BE2C (cell line): ENCODE measurements at regions not wholly inside any gene's neighbourhood (a gene's known extent, or its start where the extent isn't known, plus 50 kb on each side); places are given as distances from the start of the nearest gene placed in this dataset.

ENCODE experiments used
- DNase-seq: peaks from one replicate; pipeline ENCODE4 v3.0.0-alpha.2; 2020
- H3K27me3 ChIP-seq: fragments of 250-450 bp; sonication (Bioruptor Pico); 2 replicates; pipeline ENCODE4 v1.5.1; 2020; ENCODE audit warnings: mild to moderate bottlenecking
- H3K36me3 ChIP-seq: fragments of 250-450 bp; sonication (Bioruptor Pico); 2 replicates; pipeline ENCODE4 v1.5.1; 2020; ENCODE audit warnings: mild to moderate bottlenecking
- H3K4me1 ChIP-seq: fragments of 250-450 bp; sonication (Bioruptor Pico); 2 replicates; pipeline ENCODE4 v1.5.1; 2020
- H3K4me3 ChIP-seq: 2 replicates; pipeline ENCODE4 v1.5.1; 2011; ENCODE audit warnings: low read depth, low read length
- H3K9me3 ChIP-seq: fragments of 250-450 bp; sonication (Bioruptor Pico); 2 replicates; pipeline ENCODE4 v1.5.1; 2020
- TF ChIP-seq, protein P1 (sequence below): IDR thresholded peaks from 2 replicates; pipeline ENCODE4 v1.5.1; 2012; ENCODE audit warnings: mild to moderate bottlenecking, low read depth, low read length

DNA sequence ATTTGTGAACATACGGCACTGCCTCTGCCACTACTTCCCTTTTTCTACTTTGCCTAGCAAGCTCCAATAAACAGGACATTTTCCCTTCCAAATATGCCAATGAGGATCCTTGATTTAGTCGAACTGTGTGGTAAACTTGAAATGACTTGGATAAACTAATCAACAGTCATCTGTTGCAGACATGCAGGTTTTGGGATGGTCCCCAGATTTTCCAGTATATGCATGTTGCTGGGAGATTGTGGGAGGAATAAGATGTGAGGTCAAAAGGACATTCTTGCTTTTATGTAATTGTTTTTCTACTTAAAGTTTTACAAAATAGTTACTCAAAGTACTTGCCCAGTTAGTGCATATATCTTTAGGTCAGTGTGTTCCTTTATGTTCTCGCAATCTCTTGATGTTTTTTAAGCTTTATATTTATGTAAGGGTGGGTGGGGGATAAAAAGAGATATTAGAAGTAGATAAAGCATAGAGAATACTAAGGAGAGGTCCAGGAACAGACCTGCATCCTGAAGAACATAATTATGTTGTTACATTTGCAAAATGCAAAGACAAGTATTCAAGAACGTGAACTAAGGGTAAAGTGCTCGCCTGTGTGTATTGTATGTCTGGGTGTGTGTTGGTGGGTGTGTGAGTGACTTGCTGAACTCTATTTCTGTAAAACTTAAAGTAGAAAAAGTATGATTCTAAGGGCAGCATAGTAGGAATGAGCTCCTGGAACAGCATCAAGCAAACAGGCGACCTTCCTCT is 88.4 kb upstream of the OXGR1 start:
- Histone ChIP-seq H3K9me3 (no peaks in the 10 kb centered on the region), H3K4me1 (no peaks in the 10 kb centered on the region), H3K27me3 (no peaks in the 10 kb centered on the region), H3K36me3 (no peaks in the 10 kb centered on the region), H3K4me3 (no peak overlapping the region)
- TF ChIP-seq, protein P1, sequence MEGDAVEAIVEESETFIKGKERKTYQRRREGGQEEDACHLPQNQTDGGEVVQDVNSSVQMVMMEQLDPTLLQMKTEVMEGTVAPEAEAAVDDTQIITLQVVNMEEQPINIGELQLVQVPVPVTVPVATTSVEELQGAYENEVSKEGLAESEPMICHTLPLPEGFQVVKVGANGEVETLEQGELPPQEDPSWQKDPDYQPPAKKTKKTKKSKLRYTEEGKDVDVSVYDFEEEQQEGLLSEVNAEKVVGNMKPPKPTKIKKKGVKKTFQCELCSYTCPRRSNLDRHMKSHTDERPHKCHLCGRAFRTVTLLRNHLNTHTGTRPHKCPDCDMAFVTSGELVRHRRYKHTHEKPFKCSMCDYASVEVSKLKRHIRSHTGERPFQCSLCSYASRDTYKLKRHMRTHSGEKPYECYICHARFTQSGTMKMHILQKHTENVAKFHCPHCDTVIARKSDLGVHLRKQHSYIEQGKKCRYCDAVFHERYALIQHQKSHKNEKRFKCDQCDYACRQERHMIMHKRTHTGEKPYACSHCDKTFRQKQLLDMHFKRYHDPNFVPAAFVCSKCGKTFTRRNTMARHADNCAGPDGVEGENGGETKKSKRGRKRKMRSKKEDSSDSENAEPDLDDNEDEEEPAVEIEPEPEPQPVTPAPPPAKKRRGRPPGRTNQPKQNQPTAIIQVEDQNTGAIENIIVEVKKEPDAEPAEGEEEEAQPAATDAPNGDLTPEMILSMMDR = no peak
- DNase-seq = no peak

DNA sequence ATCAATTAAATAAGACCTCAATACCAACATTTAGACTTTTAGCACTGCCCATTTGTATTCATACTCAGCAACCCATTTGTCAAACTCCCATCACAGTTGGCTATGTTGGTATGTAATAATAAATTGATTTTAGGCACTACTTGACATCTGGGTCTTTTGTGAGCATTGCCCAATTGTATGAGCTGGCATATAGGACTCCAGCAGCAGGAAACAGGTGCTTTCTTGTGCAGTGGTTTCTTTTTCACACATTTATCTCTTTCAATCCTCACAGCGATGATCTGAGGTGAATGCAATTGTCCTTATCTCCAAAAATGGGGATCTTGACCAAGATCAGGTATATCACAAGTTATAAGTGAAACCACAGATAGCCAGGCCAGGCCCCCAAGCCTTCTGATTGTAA is 96.9 kb upstream of the OXGR1 start:
- DNase-seq = no peak
- TF ChIP-seq, protein P1 = no peak
- no peak overlapping the region for H3K4me3 ChIP-seq
- H3K9me3 ChIP-seq = no peaks in the 10 kb centered on the region
- no peaks in the 10 kb centered on the region for H3K27me3 ChIP-seq
- H3K36me3 ChIP-seq = no peaks in the 10 kb centered on the region
- H3K4me1 ChIP-seq = peaks cover 15% of the 10 kb centered on the region

DNA sequence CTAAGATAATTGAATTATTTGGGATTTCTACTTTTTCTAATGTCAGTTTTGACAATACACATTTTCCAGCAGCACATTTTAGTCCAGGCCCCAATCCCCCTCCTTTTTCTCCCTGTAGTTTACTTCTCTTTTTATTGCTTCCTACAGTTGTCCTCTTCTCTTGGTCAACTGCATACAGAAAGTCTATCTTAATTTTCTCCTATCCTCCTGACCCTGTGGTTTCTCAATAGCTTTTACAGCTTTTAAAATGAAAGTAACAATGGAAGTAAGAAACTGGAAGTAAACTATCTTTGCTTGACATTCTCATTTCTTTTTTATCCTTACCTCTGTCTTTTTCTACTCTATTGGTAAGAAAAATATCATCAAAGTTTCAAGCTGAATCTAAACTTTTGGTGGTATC is 106.5 kb upstream of the OXGR1 start:
- Histone ChIP-seq H3K27me3 (no peaks in the 10 kb centered on the region), H3K4me3 (no peak overlapping the region), H3K4me1 (no peaks in the 10 kb centered on the region), H3K9me3 (no peaks in the 10 kb centered on the region; the same call in 1 of the 2 replicates), H3K36me3 (no peaks in the 10 kb centered on the region)
- TF ChIP-seq, protein P1 = no peak
- no peak for DNase-seq

DNA sequence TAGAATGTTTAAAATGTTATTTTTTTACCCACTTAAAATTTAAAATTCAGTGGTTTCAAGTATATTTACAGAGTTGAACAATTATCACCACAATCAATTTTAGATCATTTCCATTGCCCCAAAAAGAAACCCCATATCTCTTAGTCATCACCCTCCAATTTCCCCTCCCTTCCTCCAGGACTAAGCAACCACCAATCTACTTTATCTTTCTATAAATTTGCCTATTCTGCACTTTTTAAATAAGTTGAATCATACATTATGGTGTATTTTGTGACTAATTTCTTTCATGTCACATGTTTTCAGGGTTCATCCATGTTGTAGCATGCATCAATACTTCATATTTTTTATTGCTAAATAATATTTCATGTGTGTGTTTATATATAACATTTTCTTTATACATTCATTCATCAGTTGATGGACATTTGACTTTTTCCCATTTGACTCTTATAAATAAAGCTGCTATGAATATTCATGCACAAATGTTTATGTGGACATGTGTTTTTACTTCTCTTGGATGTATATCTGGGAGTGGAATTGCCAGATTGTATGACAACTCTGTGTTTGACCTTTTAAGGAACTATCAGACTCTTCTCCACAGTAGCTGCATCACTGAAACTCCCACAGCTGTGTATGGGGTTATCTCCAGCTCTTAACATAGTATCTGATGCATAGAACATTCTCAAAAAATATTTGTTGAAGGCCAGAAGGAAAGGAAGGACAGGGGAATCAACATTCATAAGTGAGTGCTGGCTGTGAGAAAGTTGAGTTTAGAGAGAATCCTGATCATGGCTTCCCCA is 107.8 kb upstream of the OXGR1 start:
- no peak overlapping the region for H3K4me3 ChIP-seq
- H3K36me3 ChIP-seq = no peaks in the 10 kb centered on the region
- no peak for DNase-seq
- no peaks in the 10 kb centered on the region; the same call in 1 of the 2 replicates for H3K9me3 ChIP-seq
- no peaks in the 10 kb centered on the region for H3K4me1 ChIP-seq
- no peaks in the 10 kb centered on the region for H3K27me3 ChIP-seq
- TF ChIP-seq, protein P1 = no peak

DNA sequence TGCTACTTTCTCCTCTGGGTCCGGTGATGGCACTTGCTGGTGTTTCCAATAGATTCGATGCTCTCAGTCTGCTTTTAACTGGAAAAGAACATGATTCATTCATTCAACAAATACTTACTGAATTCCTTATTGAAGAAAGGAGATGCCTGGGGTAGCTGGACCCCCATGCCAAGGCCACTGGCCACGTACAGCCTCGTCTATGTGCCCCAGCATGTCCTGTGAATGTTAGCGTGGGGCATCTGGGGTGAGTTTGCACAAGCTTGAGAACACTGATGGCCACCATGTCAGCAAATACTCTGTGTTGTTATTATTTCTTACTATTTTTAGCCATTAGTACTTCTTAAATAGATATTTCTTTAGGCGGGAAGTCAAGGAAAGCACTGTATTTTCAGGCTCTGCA is 112.0 kb upstream of the OXGR1 start:
- DNase-seq = no peak

More for the DNA sequence above, 112.0 kb upstream of the OXGR1 start:
- Histone ChIP-seq H3K27me3 (no peaks in the 10 kb centered on the region), H3K4me1 (peaks cover 16% of the 10 kb centered on the region), H3K4me3 (no peak overlapping the region), H3K36me3 (no peaks in the 10 kb centered on the region), H3K9me3 (no peaks in the 10 kb centered on the region; the same call in 1 of the 2 replicates)
- TF ChIP-seq, protein P1 = no peak
